ENCODE measurements at regions not wholly inside any gene's neighbourhood (a gene's known extent, or its start where the extent isn't known, plus 50 kb on each side); places are given as distances from the start of the nearest gene placed in this dataset.

DNA sequence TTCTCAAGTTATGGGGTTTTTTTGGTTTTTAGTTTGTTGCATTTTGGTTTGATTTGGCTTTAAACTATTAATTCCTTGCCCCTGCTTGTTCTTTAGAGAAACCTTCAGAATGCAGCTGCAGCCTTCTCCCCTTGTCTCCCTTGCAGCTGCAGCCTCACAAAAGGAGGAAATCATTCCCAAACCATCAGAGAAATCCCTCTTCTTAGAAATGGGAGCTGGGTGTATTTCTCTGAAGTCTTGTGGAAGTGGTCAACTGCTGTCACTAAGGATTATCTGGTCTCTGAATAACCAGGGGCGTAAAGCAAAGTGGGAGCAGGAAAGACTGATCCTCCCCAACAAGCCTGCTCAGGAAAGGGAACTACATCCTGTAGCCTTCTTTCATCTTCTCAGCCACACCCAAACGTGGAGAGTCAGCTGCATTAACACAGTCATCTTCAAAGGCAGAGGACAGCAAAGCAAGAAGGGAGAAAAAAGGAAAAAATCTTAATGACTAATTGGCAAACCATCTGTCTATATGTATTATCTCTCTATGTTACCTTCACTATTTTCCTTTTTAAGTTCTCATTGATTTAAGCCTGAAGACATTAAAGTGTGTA, 1834.1 kb upstream of the PIK3C3 start:
- TF ChIP-seq, protein P1, sequence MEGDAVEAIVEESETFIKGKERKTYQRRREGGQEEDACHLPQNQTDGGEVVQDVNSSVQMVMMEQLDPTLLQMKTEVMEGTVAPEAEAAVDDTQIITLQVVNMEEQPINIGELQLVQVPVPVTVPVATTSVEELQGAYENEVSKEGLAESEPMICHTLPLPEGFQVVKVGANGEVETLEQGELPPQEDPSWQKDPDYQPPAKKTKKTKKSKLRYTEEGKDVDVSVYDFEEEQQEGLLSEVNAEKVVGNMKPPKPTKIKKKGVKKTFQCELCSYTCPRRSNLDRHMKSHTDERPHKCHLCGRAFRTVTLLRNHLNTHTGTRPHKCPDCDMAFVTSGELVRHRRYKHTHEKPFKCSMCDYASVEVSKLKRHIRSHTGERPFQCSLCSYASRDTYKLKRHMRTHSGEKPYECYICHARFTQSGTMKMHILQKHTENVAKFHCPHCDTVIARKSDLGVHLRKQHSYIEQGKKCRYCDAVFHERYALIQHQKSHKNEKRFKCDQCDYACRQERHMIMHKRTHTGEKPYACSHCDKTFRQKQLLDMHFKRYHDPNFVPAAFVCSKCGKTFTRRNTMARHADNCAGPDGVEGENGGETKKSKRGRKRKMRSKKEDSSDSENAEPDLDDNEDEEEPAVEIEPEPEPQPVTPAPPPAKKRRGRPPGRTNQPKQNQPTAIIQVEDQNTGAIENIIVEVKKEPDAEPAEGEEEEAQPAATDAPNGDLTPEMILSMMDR (IDR thresholded peaks at IDR 0.05), result no peak
- TF ChIP-seq POLR2A (IDR thresholded peaks at IDR 0.05) (no peak), EP300 (IDR thresholded peaks at IDR 0.05) (no peak)
